GM13977 (cell line): ENCODE measurements at regions not wholly inside any gene's neighbourhood (a gene's known extent, or its start where the extent isn't known, plus 50 kb on each side); places are given as distances from the start of the nearest gene placed in this dataset.

Experiments used
- DNase-seq: peaks from one replicate; pipeline ENCODE4 v3.0.0; 2012; ENCODE audit warnings: low spot score
- in situ Hi-C: fragments of 300-500 bp; cut with MboI; formaldehyde crosslinking; loops from one replicate; pipeline ENCODE4 v1.12.0; 2022; ENCODE audit warnings: low sequenced_read_pairs, low pct_unique_long_range_greater_than_20kb, mixed read lengths, inconsistent platforms; ENCODE audit not compliant: unreplicated experiment
- TF ChIP-seq, protein P1 (sequence below): IDR thresholded peaks from 2 replicates; pipeline ENCODE4 v1.5.1; 2012; ENCODE audit warnings: mild to moderate bottlenecking, control low read depth; ENCODE audit not compliant: insufficient read depth; ENCODE audit errors: extremely low read depth, missing control alignments

DNA sequence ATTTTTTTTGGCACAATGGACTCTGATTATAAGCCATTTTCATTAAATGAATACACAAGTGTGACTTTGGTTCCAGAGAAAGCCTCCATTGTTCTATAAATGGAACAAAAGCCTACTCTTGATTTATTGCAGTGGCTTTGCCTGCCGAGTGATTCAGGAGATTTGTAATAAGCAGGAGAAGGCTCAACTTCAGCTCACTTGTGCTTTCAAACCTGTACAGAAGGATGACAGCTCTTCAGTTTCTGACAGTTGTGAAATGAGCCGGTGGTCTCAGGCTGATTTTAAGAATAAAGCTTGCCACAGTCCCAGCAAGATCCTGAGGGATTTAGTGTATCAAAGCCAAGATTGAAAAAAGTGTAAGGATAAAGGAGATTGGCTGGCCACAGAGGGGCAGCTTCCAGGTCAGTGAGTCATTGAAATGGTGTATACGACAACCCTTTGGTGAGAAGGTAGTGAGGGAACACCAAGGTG is 438.8 kb upstream of the TGFBR2 start:
- in situ Hi-C loops, result no loop called here
- DNase-seq, result no peak
- TF ChIP-seq, protein P1, sequence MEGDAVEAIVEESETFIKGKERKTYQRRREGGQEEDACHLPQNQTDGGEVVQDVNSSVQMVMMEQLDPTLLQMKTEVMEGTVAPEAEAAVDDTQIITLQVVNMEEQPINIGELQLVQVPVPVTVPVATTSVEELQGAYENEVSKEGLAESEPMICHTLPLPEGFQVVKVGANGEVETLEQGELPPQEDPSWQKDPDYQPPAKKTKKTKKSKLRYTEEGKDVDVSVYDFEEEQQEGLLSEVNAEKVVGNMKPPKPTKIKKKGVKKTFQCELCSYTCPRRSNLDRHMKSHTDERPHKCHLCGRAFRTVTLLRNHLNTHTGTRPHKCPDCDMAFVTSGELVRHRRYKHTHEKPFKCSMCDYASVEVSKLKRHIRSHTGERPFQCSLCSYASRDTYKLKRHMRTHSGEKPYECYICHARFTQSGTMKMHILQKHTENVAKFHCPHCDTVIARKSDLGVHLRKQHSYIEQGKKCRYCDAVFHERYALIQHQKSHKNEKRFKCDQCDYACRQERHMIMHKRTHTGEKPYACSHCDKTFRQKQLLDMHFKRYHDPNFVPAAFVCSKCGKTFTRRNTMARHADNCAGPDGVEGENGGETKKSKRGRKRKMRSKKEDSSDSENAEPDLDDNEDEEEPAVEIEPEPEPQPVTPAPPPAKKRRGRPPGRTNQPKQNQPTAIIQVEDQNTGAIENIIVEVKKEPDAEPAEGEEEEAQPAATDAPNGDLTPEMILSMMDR, result no peak

DNA sequence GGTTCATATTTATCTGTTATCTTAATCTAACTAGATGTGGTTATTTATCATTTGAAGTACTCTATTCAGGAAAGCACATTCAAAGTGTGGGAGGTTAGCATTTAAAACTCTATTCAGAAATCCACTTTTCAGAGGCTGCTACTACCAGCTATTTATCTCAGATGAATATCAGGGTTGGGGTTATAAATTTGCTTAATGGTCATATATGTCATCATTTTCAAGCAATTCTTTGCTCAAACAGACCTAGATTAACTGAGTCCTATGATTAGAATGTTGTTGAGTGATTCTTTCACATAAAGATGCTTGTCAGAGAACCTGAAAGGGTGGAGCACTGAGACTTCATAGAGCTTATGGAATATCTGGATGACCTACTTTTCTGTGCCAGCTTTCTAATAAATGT is 436.9 kb upstream of the TGFBR2 start:
- in situ Hi-C loops, result no loop called here
- TF ChIP-seq, protein P1, result no peak

DNA sequence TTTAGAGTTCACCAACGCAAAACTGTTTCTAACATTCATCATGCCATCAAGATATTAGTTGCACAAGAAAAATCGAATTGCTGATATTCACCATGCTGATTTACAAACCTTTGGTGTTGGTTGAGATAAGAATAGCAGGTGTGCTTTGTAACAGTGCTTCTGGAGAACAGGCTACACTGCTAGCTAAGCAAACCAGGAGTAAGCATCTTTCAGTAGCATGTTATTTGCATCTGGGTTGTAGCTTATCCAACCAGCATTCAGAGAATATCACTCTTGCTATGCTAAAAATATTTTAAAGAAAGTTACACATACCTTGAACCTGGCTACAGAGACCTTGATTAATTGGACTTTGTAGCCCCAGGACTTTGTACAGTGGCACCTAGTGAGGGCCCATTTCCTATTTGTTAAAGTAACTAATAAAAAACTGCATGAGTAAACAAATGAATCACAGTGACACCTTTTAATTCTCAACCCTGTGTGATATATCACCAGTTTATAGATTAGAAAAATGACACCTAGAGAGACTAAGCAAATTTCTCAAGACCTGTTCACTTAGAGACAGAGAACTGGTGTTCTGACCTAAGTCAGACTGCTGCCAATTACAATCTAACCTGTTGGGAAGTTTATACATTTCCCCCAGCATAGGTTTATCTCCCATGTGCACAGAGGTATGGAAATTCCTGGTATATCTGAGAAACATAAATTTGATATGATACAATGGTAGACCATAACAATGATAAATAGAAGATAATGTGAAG is 435.5 kb upstream of the TGFBR2 start:
- no peak for DNase-seq
- TF ChIP-seq, protein P1, result no peak
- in situ Hi-C loops, result no loop called here

More for the DNA sequence above, 436.9 kb upstream of the TGFBR2 start:
- no peak for DNase-seq

DNA sequence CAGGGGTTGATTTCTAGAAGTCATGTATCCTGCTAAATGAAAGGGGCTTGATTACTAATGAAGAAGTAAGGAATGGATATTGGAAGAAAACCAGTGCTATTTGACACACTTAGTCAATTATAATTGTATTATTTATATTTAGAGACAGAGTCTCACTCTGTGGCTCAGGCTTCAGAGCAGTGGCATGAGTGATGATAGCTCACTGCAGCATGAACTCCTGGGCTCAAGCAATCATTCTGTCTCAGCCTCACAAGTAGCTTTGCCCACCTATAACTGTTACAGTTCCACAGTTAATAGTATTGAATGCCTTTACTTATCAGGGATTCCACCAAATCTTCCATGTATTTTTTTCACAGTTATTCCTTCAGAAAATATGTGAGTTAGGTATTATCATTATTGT is 432.0 kb upstream of the TGFBR2 start:
- TF ChIP-seq, protein P1, result no peak
- no peak for DNase-seq
- in situ Hi-C loops, result no loop called here

DNA sequence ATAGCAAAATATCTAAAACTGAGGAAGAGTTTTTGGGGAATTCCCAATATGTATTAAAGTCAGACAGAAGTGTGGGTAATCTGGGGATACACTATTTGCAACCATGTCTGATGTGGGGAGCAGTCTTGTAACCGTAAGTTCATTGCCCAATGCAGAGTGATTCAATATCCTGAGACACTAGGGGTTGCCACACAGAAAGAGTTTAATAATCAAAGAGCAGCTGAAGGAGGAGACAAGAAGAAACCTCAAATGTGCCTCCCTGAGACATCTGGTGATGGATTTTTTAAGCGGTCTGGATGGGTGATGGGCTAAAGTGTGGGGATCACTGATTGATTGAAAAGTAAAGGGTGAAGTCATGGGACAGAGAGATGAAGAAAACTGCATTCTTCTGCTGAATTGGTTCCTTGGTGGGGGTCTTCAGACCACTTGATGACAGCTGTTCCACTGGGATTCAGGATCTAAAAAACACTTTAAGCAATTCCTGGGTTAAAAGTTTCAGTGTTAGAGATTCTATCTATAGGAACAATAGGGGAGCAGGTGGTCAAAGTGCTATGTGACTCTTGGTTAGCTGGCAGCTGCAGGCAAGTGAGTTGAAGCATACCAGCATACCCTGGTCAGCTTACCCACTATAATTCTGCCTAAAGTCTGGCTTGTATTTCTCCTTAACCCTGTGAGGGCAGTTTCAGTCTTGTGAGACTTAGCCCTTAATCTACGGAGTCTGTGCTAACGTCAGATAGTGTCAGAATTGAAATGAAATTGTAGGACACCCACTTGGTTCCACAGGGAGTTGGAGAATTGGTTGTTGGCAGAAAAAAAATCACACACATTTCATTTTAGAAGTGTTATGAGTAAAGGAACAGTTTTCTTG is 425.9 kb upstream of the TGFBR2 start:
- TF ChIP-seq, protein P1, result no peak
- in situ Hi-C loops, result no loop called here
- no peak for DNase-seq

DNA sequence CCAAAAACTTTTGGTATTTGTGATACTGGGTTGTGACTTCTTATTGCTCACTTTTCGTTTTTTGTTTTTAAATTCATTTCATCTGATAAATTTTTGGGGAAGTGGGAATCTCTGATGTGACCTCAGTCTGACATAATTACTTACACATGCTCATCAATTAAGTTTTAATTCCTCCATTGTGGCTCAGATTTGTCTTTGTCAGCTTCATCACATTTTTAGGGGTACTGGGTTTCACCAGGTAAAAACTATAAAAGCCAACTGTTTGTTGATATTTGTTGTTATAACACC is 425.3 kb upstream of the TGFBR2 start:
- in situ Hi-C loops, result no loop called here
- TF ChIP-seq, protein P1, result no peak

More for the DNA sequence above, 425.3 kb upstream of the TGFBR2 start:
- no peak for DNase-seq
